ENCODE measurements at regions not wholly inside any gene's neighbourhood (a gene's known extent, or its start where the extent isn't known, plus 50 kb on each side); places are given as distances from the start of the nearest gene placed in this dataset.

DNA sequence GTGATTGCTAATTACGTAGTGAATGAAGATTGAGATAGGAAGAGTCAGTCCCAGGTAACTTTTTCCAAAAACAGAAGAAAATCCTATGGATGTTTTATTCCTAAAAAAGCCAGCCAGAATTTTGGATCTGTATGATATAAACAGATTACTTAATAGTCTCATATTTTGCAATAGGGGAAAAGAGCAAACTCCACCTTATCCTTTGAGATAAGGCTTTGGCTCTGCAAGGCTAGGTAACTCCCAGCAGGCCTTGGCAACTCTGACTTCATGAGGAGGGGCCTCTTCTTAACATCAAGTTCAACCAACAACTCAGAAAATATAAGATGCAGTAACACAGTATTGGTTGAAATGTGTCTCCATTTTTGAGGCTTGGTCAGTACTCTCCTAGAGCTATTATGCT, 98.7 kb upstream of the SLC4A4 start:
- no peak for DNase-seq (ENCODE audit: low read depth in 2 of 2)

DNA sequence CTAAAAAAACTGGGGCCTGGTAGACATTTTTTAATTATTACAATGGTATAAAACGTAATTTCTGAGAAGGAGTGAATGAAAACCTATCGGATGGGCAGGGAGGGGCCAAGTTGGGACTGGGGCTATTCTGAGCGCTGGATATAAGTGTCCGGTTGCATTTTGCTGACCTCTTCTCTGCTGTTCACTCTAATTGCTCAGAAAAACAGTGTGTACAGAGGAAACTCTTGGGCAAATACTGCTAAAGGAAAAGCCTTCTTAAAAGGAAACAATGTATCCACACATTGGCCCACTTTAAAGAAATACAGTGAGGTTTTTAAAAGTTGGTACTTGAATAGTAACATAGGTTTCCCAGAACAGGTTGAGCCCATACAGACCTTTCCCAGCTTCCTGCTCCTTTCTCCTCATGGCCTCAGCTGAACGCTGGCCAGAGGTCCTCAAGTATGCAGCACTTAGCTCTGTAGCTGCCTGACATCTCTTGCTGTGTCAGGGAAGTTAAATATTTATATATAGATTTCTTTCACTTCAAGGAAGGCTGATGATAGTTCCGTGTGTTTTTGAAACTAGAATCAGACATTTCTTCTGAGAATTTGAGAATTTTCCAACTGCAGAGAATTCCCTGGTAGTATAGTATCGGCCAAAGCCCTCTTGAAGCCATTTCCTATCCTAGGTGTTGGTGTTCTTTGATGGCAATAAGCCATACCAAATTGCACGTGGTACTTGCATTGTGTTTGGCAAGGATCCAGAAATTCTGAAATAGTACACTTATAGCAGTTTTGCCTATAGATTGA, 97.1 kb upstream of the SLC4A4 start:
- DNase-seq (ENCODE audit: low read depth in 2 of 2), result no peak

GRCh38 chr4:71243091-71243833, 95.6 kb upstream of the SLC4A4 start:
- DNase-seq (ENCODE audit: low read depth in 2 of 2), result no peak

DNA sequence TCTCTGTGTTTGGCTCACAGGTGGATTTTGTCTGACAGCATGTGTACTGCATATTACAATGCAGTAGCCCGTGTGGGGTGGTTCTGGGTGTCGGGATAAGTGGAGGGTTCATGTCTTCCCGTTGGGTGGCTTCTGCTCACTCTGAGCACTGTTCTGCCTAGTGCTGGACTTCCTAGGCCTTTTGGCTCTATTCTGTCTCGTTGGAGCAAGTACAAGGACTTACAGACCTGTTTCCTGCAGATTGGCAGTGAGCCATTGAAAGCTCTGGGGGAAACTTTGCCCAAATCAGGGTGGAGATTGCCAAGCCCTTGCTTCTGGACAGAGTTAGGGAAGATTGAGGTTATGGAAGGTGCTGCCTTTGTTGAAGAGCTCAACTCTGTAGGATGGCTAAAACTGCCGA, 91.1 kb upstream of the SLC4A4 start:
- no peak for DNase-seq (ENCODE audit: low read depth in 2 of 2)

DNA sequence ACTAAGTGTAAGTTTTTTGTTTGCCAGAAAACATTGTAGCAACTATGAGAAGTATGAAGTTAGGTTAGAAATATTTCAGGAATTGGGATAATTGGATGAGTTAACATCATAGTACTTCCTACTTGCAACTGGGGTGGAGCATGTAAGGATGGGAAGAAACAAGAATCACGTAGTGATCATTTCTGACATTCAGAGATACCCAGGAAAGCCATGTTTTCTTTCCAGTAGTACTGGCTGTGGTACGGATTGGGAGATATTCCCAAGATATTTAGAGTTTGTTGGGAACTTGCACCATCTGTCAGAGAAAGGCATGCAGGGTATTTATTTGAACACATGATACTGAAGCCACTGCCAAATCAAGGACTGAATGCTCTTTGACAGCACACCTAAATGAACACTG, 87.6 kb upstream of the SLC4A4 start:
- DNase-seq (ENCODE audit: low read depth in 2 of 2), result no peak

GRCh38 chr4:71253545-71253944, 85.3 kb upstream of the SLC4A4 start:
- no peak for DNase-seq (ENCODE audit: low read depth in 2 of 2)

GRCh38 chr4:71254451-71255012, 84.3 kb upstream of the SLC4A4 start:
- no peak for DNase-seq (ENCODE audit: low read depth in 2 of 2)

DNA sequence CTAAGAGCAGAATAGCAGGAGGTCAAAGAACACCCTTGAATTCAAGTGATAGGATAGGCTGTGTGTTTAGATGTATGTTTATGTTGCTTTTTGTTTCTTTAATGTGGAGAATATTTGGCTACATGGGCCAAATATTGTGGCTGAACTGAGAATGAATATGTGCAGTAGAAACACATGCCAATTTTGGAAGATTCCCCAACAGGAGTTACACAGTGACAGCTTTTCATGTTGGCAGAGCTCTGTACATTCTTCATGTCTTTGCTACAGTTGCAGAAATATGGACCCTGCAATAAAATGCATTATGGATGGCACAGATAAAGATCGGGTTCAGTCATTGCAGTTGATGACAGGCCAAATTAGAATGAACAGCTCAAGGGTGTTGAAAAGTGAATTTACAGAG, 82.8 kb upstream of the SLC4A4 start:
- DNase-seq (ENCODE audit: low read depth in 2 of 2), result no peak

- DNase-seq (ENCODE audit: low read depth in 2 of 2), result no peak
These were observed 81.1 kb upstream of the SLC4A4 start for GRCh38 chr4:71257761-71258160.

GRCh38 chr4:71258323-71258722, 80.5 kb upstream of the SLC4A4 start:
- no peak for DNase-seq (ENCODE audit: low read depth in 2 of 2)

- DNase-seq (ENCODE audit: low read depth in 2 of 2), result no peak
These were observed 79.5 kb upstream of the SLC4A4 start for GRCh38 chr4:71259280-71259679.

- no peak for DNase-seq (ENCODE audit: low read depth in 2 of 2)
These were observed 78.9 kb upstream of the SLC4A4 start for GRCh38 chr4:71259911-71260331.

DNA sequence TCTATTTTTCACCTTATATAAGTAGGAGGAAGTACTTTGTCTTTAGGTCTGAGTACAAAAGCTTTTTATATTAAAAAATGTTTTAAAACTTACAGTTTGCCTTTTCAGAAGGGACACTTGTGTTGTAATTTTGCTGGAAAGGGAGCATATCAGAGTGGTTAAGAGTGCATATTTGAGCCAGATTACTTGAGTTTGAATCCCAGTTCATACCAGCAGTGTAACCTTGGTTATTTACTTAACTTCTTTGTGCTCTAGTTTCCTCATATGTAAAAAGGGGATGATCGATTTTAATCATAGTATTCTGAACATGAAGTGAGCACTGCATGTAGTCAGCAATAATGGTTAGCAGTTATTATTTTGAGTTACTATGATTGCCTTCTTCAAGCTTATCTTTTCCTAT, 78.3 kb upstream of the SLC4A4 start:
- no peak for DNase-seq (ENCODE audit: low read depth in 2 of 2)

DNA sequence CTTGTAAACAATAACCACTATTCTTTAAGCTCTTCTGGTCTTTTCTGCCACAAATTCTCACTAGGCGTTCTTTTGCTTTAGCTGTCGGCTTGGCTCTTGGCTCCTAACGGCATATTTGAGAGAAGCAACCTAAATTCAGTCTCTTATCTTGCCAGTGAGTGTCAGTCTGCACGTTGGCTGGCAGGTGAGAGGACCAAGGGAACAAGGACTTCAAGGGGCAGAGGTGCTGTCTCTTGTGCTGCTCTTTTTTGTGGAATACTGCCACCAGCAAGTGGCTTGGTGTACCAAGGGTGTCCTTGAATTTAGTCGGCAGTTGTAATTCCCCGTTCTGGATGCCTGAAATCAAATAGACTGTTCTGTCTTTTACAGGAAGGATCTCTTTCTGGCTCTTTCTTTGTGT, 77.8 kb upstream of the SLC4A4 start:
- DNase-seq (ENCODE audit: low read depth in 2 of 2), result no peak

- DNase-seq (ENCODE audit: low read depth in 2 of 2), result no peak
These were observed 77.1 kb upstream of the SLC4A4 start for GRCh38 chr4:71261633-71262121.

DNA sequence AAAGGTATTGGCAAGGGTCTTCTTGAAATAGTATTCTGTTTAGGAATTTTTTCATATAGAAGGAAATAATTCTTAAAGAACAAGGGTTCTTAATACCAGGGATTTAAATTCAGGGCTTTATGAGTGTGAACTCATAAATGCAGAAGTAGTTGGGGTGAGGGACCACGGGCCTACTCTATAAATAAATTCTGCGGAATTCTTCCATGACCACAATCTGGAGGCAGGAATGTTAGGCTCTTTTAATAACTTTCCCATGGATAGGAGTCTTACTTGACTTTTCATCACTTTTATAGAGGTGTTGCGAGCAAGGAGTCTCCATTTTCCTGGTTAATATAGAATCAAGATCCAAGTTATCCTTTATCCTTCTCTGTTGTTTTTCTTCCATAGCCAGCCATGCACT, 76.7 kb upstream of the SLC4A4 start:
- no peak for DNase-seq (ENCODE audit: low read depth in 2 of 2)

GRCh38 chr4:71266090-71266794, 72.6 kb upstream of the SLC4A4 start:
- no peak for DNase-seq (ENCODE audit: low read depth in 2 of 2)

DNA sequence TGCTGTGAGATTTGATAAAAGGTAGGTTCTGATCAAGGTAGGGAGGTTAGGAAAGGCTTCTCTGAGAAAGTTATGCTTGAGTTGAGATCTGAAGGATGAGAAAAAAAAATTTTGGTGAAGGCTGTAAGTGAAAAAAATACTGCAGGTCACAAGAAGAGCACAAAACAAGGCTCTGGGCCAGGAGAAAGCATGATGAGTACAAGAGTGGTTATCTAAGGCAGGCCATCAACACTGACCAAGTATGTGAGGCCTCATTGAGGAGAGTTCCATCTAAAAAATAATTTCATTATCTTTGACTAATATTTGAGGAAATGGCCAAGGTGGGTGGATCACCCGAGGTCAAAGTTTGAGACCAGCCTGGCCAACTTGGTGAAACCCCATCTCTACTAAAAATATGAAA, 71.6 kb upstream of the SLC4A4 start:
- DNase-seq (ENCODE audit: low read depth in 2 of 2), result no peak

DNA sequence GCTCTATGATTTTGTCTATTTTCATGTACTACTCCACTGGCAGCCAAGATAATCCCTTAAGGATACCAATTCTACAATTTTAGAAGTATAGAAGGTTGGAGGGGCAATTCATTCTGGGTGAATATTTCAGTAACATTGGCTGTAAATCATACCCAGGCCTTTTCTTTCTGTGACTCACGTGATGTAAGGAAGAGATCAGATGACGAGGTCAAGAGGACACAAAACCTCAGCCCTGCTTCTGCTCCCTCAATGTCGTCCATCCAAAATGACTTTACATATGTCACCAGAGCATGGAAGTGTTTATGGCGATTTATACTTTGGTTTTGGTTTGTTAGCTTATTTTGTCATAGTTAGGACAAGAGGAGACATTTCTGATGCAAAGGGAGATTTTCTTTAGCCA, 70.7 kb upstream of the SLC4A4 start:
- DNase-seq (ENCODE audit: low read depth in 2 of 2), result no peak

- no peak for DNase-seq (ENCODE audit: low read depth in 2 of 2)
These were observed 69.6 kb upstream of the SLC4A4 start for GRCh38 chr4:71269233-71269632.

- DNase-seq (ENCODE audit: low read depth in 2 of 2), result no peak
These were observed 67.9 kb upstream of the SLC4A4 start for GRCh38 chr4:71270901-71271300.

GRCh38 chr4:71272976-71273375, 65.8 kb upstream of the SLC4A4 start:
- no peak for DNase-seq (ENCODE audit: low read depth in 2 of 2)

All from stimulated activated CD8-positive, alpha-beta memory T cell treated with anti-CD3 and anti-CD28 coated beads, Interleukin-15, amount 100 ng/mL, for 4 hours (primary cell).